GM23338 (cell line): ENCODE measurements at regions not wholly inside any gene's neighbourhood (a gene's known extent, or its start where the extent isn't known, plus 50 kb on each side); places are given as distances from the start of the nearest gene placed in this dataset.

Source experiments
- ATAC-seq: fragments of 200-7000 bp; cut with Tn5 transposase; 3 replicates; pipeline ENCODE4 v1.9.1; 2020
- DNase-seq: peaks from one replicate; pipeline ENCODE4 v3.0.0-alpha.2; 2015; ENCODE audit warnings: low spot score
- H2AFZ ChIP-seq: fragments of 200-600 bp; sonication (generic); 2 replicates; pipeline ENCODE4 v1.8.0; 2016; ENCODE audit warnings: antibody characterized with exemption, mild to moderate bottlenecking, moderate library complexity
- H3F3A ChIP-seq: fragments of 200-600 bp; sonication (generic); replicated peaks from 2 replicates; pipeline ENCODE4 v1.8.0; 2017; ENCODE audit warnings: antibody characterized with exemption, mixed run types, low read depth
- H3K27ac ChIP-seq: fragments of 200-600 bp; sonication (generic); 2 replicates; pipeline ENCODE4 v1.6.1; 2016; ENCODE audit warnings: low read depth
- H3K27me3 ChIP-seq: fragments of 200-600 bp; sonication (generic); 2 replicates; pipeline ENCODE4 v1.8.0; 2016; ENCODE audit warnings: mild to moderate bottlenecking, mixed run types, moderate library complexity; ENCODE audit not compliant: insufficient read depth
- H3K36me3 ChIP-seq: fragments of 200-600 bp; sonication (generic); 2 replicates; pipeline ENCODE4 v1.8.0; 2016; ENCODE audit warnings: mild to moderate bottlenecking; ENCODE audit not compliant: insufficient read depth
- H3K4me1 ChIP-seq: fragments of 200-600 bp; sonication (generic); 2 replicates; pipeline ENCODE4 v1.8.0; 2016; ENCODE audit warnings: mild to moderate bottlenecking, moderate library complexity; ENCODE audit not compliant: insufficient read depth
- H3K4me2 ChIP-seq: fragments of 200-600 bp; sonication (generic); 2 replicates; pipeline ENCODE4 v1.7.1; 2017; ENCODE audit warnings: mixed run types
- H3K4me3 ChIP-seq: fragments of 200-600 bp; sonication (generic); 2 replicates; pipeline ENCODE4 v1.6.1; 2016; ENCODE audit warnings: mixed run types
- H3K79me2 ChIP-seq: fragments of 200-600 bp; sonication (generic); replicated peaks from 2 replicates; pipeline ENCODE4 v1.8.0; 2017; ENCODE audit warnings: mild to moderate bottlenecking; ENCODE audit not compliant: insufficient read depth
- H3K9me2 ChIP-seq: fragments of 200-600 bp; sonication (generic); 2 replicates; pipeline ENCODE4 v1.8.0; 2017; ENCODE audit not compliant: insufficient read depth
- H4K20me1 ChIP-seq: fragments of 200-600 bp; sonication (generic); replicated peaks from 2 replicates; pipeline ENCODE4 v1.8.0; 2017; ENCODE audit warnings: mild to moderate bottlenecking; ENCODE audit not compliant: insufficient read depth
- H3K27ac Mint-ChIP-seq: 2 replicates; pipeline ENCODE4 v1.8.0; 2020; ENCODE audit warnings: inconsistent platforms, mild to moderate bottlenecking, moderate library complexity, mixed read lengths
- H3K27me3 Mint-ChIP-seq: 3 replicates; pipeline ENCODE4 v1.8.0; 2022; ENCODE audit warnings: low read depth, mild to moderate bottlenecking, moderate library complexity, mixed read lengths, inconsistent platforms; ENCODE audit not compliant: insufficient read depth, poor library complexity
- H3K36me3 Mint-ChIP-seq: 3 replicates; pipeline ENCODE4 v1.8.0; 2021; ENCODE audit warnings: low read depth, mild to moderate bottlenecking, inconsistent platforms, moderate library complexity, mixed read lengths
- H3K4me1 Mint-ChIP-seq: 3 replicates; pipeline ENCODE4 v1.8.0; 2020; ENCODE audit warnings: mild to moderate bottlenecking, inconsistent platforms, mixed read lengths
- H3K4me3 Mint-ChIP-seq: 3 replicates; pipeline ENCODE4 v1.8.0; 2021; ENCODE audit warnings: moderate library complexity, mild to moderate bottlenecking, inconsistent platforms, mixed read lengths
- H3K9me3 Mint-ChIP-seq: 3 replicates; pipeline ENCODE4 v1.8.0; 2020; ENCODE audit warnings: moderate library complexity, mild to moderate bottlenecking, inconsistent platforms, mixed read lengths
- CREB1 ChIP-seq: fragments of 250-450 bp; sonication (Bioruptor Pico); IDR thresholded peaks from 2 replicates; pipeline ENCODE4 v1.5.0; 2020; ENCODE audit warnings: low read depth, mild to moderate bottlenecking, moderate library complexity
- EZH2 ChIP-seq: fragments of 200-600 bp; sonication (generic); IDR thresholded peaks from one replicate; pipeline ENCODE4 v1.8.0; 2017; ENCODE audit warnings: antibody characterized with exemption, mild to moderate bottlenecking, low read depth; ENCODE audit not compliant: unreplicated experiment
- EZH2phosphoT487 ChIP-seq: fragments of 200-600 bp; sonication (generic); IDR thresholded peaks from one replicate; pipeline ENCODE4 v1.8.1; 2018; ENCODE audit warnings: antibody characterized with exemption; ENCODE audit not compliant: unreplicated experiment
- JUNB ChIP-seq: IDR thresholded peaks from one replicate; pipeline ENCODE4 v1.6.1; 2016; ENCODE audit warnings: antibody characterized with exemption; ENCODE audit not compliant: unreplicated experiment
- NANOG ChIP-seq: IDR thresholded peaks from 2 replicates; pipeline ENCODE4 v1.6.1; 2016; ENCODE audit warnings: antibody characterized with exemption, borderline replicate concordance
- POLR2AphosphoS5 ChIP-seq: IDR thresholded peaks from 2 replicates; pipeline ENCODE4 v1.6.1; 2016; ENCODE audit warnings: antibody characterized with exemption, low read depth
- STAT1 ChIP-seq: IDR thresholded peaks from one replicate; pipeline ENCODE4 v1.6.1; 2016; ENCODE audit warnings: antibody characterized with exemption; ENCODE audit not compliant: unreplicated experiment
- ZNF114 ChIP-seq: fragments of 250-450 bp; sonication (Bioruptor Pico); IDR thresholded peaks from 2 replicates; pipeline ENCODE4 v1.5.0; 2020; ENCODE audit warnings: mild to moderate bottlenecking, moderate library complexity
- ZNF331 ChIP-seq: fragments of 250-450 bp; sonication (Bioruptor Pico); IDR thresholded peaks from 2 replicates; pipeline ENCODE4 v1.5.0; 2020; ENCODE audit warnings: low read depth, mild to moderate bottlenecking, moderate library complexity
- TF ChIP-seq, protein P1 (sequence below), 2 experiments: fragments of 200-600 bp in 1 of 2; sonication (generic) in 1 of 2; conservative IDR thresholded peaks; 2 replicates each; pipeline versions ENCODE4 v1.5.1 to v1.6.1; 2016 to 2017; ENCODE audit warnings: antibody characterized with exemption in 2 of 2, low read depth in 2 of 2, mild to moderate bottlenecking in 2 of 2, moderate library complexity in 1 of 2
- TF ChIP-seq, protein P2 (sequence below): IDR thresholded peaks from one replicate; pipeline ENCODE4 v1.6.1; 2018; ENCODE audit warnings: antibody characterized with exemption; ENCODE audit not compliant: unreplicated experiment
- TF ChIP-seq, protein P3 (sequence below): fragments of 250-450 bp; sonication (Bioruptor Pico); IDR thresholded peaks from 2 replicates; pipeline ENCODE4 v1.5.0; 2020; ENCODE audit warnings: mild to moderate bottlenecking, moderate library complexity
- TF ChIP-seq, protein P4 (sequence below): IDR thresholded peaks from 2 replicates; pipeline ENCODE4 v1.6.1; 2016; ENCODE audit warnings: antibody characterized with exemption

DNA sequence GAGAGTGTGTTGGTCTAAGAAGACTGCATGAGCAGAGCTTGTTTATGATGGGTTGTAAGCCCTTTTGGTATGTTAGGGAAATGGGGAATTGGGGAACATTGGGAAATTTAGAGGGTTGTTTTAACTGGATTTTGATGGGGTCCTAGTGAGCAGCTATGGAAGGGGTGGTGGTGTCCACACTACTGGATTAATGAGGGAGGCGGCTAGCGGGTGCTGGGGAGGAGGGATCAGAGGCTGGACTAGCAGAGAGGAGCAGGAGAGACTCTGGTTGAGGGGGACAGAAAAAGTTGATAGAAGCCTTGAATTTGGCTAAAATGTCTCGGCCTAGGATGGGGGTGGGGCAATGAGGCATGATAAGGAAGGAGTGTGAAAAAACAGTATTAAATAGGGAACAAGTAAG is 1369.1 kb downstream of the UQCRFS1 start:
- Histone ChIP-seq H3K9me2 (no peaks in the 10 kb centered on the region), H3K4me3 (no peak overlapping the region), H3K27ac (no peak overlapping the region), H3K79me2 (no peaks in the 10 kb centered on the region), H3K36me3 (no peaks in the 10 kb centered on the region), H2AFZ (no peak overlapping the region), H3K27me3 (no peaks in the 10 kb centered on the region), H3K4me2 (no peak overlapping the region), H3F3A (no peaks in the 10 kb centered on the region), H4K20me1 (no peaks in the 10 kb centered on the region), H3K4me1 (no peaks in the 10 kb centered on the region)
- TF ChIP-seq ZNF331 (CRISPR knock-in tag) (no peak), CREB1 (CRISPR knock-in tag) (no peak), JUNB (no peak), NANOG (no peak), EZH2 (no peak), EZH2phosphoT487 (no peak), POLR2AphosphoS5 (no peak), ZNF114 (CRISPR knock-in tag) (no peak), STAT1 (no peak)
- TF ChIP-seq, protein P1, sequence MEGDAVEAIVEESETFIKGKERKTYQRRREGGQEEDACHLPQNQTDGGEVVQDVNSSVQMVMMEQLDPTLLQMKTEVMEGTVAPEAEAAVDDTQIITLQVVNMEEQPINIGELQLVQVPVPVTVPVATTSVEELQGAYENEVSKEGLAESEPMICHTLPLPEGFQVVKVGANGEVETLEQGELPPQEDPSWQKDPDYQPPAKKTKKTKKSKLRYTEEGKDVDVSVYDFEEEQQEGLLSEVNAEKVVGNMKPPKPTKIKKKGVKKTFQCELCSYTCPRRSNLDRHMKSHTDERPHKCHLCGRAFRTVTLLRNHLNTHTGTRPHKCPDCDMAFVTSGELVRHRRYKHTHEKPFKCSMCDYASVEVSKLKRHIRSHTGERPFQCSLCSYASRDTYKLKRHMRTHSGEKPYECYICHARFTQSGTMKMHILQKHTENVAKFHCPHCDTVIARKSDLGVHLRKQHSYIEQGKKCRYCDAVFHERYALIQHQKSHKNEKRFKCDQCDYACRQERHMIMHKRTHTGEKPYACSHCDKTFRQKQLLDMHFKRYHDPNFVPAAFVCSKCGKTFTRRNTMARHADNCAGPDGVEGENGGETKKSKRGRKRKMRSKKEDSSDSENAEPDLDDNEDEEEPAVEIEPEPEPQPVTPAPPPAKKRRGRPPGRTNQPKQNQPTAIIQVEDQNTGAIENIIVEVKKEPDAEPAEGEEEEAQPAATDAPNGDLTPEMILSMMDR (conservative IDR thresholded peaks at IDR 0.05; ENCODE audit: low read depth in 2 of 2): no peak
- TF ChIP-seq, protein P2, sequence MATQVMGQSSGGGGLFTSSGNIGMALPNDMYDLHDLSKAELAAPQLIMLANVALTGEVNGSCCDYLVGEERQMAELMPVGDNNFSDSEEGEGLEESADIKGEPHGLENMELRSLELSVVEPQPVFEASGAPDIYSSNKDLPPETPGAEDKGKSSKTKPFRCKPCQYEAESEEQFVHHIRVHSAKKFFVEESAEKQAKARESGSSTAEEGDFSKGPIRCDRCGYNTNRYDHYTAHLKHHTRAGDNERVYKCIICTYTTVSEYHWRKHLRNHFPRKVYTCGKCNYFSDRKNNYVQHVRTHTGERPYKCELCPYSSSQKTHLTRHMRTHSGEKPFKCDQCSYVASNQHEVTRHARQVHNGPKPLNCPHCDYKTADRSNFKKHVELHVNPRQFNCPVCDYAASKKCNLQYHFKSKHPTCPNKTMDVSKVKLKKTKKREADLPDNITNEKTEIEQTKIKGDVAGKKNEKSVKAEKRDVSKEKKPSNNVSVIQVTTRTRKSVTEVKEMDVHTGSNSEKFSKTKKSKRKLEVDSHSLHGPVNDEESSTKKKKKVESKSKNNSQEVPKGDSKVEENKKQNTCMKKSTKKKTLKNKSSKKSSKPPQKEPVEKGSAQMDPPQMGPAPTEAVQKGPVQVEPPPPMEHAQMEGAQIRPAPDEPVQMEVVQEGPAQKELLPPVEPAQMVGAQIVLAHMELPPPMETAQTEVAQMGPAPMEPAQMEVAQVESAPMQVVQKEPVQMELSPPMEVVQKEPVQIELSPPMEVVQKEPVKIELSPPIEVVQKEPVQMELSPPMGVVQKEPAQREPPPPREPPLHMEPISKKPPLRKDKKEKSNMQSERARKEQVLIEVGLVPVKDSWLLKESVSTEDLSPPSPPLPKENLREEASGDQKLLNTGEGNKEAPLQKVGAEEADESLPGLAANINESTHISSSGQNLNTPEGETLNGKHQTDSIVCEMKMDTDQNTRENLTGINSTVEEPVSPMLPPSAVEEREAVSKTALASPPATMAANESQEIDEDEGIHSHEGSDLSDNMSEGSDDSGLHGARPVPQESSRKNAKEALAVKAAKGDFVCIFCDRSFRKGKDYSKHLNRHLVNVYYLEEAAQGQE: no peak
- TF ChIP-seq, protein P3, sequence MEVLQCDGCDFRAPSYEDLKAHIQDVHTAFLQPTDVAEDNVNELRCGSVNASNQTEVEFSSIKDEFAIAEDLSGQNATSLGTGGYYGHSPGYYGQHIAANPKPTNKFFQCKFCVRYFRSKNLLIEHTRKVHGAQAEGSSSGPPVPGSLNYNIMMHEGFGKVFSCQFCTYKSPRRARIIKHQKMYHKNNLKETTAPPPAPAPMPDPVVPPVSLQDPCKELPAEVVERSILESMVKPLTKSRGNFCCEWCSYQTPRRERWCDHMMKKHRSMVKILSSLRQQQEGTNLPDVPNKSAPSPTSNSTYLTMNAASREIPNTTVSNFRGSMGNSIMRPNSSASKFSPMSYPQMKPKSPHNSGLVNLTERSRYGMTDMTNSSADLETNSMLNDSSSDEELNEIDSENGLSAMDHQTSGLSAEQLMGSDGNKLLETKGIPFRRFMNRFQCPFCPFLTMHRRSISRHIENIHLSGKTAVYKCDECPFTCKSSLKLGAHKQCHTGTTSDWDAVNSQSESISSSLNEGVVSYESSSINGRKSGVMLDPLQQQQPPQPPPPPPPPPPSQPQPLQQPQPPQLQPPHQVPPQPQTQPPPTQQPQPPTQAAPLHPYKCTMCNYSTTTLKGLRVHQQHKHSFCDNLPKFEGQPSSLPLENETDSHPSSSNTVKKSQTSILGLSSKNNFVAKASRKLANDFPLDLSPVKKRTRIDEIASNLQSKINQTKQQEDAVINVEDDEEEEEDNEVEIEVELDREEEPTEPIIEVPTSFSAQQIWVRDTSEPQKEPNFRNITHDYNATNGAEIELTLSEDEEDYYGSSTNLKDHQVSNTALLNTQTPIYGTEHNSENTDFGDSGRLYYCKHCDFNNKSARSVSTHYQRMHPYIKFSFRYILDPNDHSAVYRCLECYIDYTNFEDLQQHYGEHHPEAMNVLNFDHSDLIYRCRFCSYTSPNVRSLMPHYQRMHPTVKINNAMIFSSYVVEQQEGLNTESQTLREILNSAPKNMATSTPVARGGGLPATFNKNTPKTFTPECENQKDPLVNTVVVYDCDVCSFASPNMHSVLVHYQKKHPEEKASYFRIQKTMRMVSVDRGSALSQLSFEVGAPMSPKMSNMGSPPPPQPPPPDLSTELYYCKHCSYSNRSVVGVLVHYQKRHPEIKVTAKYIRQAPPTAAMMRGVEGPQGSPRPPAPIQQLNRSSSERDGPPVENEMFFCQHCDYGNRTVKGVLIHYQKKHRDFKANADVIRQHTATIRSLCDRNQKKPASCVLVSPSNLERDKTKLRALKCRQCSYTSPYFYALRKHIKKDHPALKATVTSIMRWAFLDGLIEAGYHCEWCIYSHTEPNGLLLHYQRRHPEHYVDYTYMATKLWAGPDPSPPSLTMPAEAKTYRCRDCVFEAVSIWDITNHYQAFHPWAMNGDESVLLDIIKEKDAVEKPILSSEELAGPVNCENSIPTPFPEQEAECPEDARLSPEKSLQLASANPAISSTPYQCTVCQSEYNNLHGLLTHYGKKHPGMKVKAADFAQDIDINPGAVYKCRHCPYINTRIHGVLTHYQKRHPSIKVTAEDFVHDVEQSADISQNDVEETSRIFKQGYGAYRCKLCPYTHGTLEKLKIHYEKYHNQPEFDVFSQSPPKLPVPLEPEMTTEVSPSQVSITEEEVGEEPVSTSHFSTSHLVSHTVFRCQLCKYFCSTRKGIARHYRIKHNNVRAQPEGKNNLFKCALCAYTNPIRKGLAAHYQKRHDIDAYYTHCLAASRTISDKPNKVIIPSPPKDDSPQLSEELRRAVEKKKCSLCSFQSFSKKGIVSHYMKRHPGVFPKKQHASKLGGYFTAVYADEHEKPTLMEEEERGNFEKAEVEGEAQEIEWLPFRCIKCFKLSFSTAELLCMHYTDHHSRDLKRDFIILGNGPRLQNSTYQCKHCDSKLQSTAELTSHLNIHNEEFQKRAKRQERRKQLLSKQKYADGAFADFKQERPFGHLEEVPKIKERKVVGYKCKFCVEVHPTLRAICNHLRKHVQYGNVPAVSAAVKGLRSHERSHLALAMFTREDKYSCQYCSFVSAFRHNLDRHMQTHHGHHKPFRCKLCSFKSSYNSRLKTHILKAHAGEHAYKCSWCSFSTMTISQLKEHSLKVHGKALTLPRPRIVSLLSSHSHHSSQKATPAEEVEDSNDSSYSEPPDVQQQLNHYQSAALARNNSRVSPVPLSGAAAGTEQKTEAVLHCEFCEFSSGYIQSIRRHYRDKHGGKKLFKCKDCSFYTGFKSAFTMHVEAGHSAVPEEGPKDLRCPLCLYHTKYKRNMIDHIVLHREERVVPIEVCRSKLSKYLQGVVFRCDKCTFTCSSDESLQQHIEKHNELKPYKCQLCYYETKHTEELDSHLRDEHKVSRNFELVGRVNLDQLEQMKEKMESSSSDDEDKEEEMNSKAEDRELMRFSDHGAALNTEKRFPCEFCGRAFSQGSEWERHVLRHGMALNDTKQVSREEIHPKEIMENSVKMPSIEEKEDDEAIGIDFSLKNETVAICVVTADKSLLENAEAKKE (CRISPR knock-in tag): no peak
- TF ChIP-seq, protein P4, sequence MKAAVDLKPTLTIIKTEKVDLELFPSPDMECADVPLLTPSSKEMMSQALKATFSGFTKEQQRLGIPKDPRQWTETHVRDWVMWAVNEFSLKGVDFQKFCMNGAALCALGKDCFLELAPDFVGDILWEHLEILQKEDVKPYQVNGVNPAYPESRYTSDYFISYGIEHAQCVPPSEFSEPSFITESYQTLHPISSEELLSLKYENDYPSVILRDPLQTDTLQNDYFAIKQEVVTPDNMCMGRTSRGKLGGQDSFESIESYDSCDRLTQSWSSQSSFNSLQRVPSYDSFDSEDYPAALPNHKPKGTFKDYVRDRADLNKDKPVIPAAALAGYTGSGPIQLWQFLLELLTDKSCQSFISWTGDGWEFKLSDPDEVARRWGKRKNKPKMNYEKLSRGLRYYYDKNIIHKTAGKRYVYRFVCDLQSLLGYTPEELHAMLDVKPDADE: no peak
- Mint-ChIP-seq H3K9me3 (peaks cover 99% of the 10 kb centered on the region), H3K4me3 (no peak overlapping the region), H3K27me3 (peaks cover 2% of the 10 kb centered on the region), H3K36me3 (peaks cover 65% of the 10 kb centered on the region), H3K27ac (no peak overlapping the region), H3K4me1 (no peaks in the 10 kb centered on the region)
- no peak for DNase-seq
- ATAC-seq: no peak
